ENCODE measurements at regions not wholly inside any gene's neighbourhood (a gene's known extent, or its start where the extent isn't known, plus 50 kb on each side); places are given as distances from the start of the nearest gene placed in this dataset.

- no peaks in the 10 kb centered on the region for H3K36me3 ChIP-seq (ENCODE audit: insufficient read depth, low read length)
- no peak overlapping the region for H3K27ac ChIP-seq (ENCODE audit: low read depth, low read length)
- H3K27me3 ChIP-seq (ENCODE audit: insufficient read depth, low read length) = no peaks in the 10 kb centered on the region
- H3K4me3 ChIP-seq (ENCODE audit: low read length) = no peak overlapping the region
- H3K9ac ChIP-seq (ENCODE audit: low read depth, low read length) = no peak overlapping the region
- WGBS = 57% methylated on average over 8 of the region's 9 CpGs
- H3K4me1 ChIP-seq (ENCODE audit: insufficient read depth, low read length) = peaks cover 4% of the 10 kb centered on the region; the same call in 1 of the 2 replicates
- no peaks in the 10 kb centered on the region for H3K9me3 ChIP-seq (ENCODE audit: insufficient read depth, low read depth, low read length)
Measured at GRCh38 chr20:40738976-40739375, 49.9 kb upstream of the MAFB start.

DNA sequence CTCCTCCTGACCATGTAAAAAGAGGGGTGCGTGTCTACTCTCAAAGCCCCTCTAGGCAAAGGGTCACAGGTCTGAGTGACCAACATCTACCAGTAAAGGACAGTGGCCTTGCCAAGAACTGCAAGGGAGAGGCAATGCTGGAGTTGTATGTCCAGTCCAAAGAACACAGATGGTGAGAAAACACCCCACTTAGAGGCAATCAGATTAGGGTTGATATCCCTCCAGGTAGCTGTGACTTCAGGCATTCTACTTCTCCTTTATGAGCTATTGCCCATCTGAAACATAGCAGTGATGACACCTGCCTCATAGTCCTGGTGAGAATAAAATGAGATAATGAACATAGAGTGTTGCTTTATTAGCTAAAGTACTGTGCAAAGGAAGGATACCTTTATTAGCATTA lies 50.8 kb upstream of the MAFB start:
- WGBS = 90% methylated on average over 1 of the region's 1 CpG
- no peak overlapping the region for H3K4me3 ChIP-seq (ENCODE audit: low read length)
- H3K27me3 ChIP-seq (ENCODE audit: insufficient read depth, low read length) = no peaks in the 10 kb centered on the region
- no peak overlapping the region for H3K9ac ChIP-seq (ENCODE audit: low read depth, low read length)
- no peak overlapping the region for H3K27ac ChIP-seq (ENCODE audit: low read depth, low read length)
- no peaks in the 10 kb centered on the region for H3K36me3 ChIP-seq (ENCODE audit: insufficient read depth, low read length)
- peaks cover 4% of the 10 kb centered on the region; the same call in 1 of the 2 replicates for H3K4me1 ChIP-seq (ENCODE audit: insufficient read depth, low read length)
- H3K9me3 ChIP-seq (ENCODE audit: insufficient read depth, low read depth, low read length) = no peaks in the 10 kb centered on the region

DNA sequence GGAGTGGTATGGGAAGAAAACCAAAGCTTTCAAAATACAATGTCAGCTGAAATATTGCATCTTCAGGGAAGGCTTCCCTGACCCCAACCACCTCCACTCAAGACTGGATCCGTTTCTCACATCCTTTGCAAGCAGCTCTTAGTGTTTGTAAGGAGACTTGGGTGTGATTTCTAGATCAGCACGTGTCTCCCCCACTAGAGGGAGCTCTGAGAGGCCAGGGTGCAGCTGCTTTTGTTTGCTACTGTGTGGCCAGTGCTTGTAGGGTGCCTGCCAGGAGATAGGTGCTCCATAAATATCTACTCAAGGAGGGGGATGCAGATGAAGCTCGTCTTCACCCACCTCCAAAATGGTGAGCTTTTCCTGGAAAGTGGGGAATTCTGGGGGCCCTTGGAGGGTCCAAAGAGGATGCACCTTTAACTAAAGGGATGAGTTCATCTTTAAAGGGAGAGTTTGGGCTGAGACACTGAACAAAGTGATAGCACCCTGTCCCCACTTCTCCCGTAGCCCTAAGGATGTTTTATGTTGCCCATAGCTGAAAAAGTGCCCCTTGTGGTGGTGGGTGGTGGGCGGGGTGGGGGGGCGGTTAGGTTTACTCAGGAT lies 52.6 kb upstream of the MAFB start:
- Histone ChIP-seq H3K4me3 (ENCODE audit: low read length) (no peak overlapping the region), H3K9ac (ENCODE audit: low read depth, low read length) (no peak overlapping the region), H3K36me3 (ENCODE audit: insufficient read depth, low read length) (no peaks in the 10 kb centered on the region), H3K4me1 (ENCODE audit: insufficient read depth, low read length) (peaks cover 4% of the 10 kb centered on the region; the same call in 1 of the 2 replicates), H3K27ac (ENCODE audit: low read depth, low read length) (no peak overlapping the region), H3K27me3 (ENCODE audit: insufficient read depth, low read length) (no peaks in the 10 kb centered on the region), H3K9me3 (ENCODE audit: insufficient read depth, low read depth, low read length) (no peaks in the 10 kb centered on the region)
- 72% methylated on average over 6 of the region's 6 CpGs for WGBS

DNA sequence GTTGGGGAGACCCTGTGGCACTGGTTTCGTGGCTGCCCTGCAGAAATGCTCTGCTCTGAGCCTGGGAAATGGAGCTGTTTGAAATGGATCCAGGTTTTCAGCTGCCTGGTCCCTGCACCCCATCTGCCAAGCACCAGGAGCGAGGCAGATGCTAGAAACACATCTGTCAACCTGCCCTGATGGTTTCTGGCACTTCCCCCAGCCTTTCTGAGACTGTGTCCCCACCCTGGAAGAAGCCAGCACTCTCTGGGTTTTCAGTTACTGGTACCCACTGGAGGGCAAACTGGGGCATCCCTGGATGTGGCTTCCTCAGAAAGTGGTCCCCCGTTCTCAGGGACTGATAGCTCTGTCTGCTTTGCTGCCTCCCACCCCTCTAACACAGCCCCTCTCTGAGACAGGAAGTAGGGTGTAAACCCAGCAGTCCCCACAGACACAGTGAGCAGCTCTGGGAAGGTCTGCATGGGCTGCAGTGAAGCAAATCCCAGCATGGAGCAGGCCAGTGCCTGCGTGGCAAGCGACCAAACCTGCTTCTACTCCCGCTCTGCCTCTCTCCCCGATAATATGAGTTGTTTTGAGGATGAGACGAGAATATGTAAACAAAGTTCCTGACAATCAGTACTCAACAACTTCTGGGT lies 54.2 kb upstream of the MAFB start:
- WGBS = 88% methylated on average over 7 of the region's 8 CpGs
- H3K9me3 ChIP-seq (ENCODE audit: insufficient read depth, low read depth, low read length) = no peaks in the 10 kb centered on the region
- H3K36me3 ChIP-seq (ENCODE audit: insufficient read depth, low read length) = no peaks in the 10 kb centered on the region
- H3K4me3 ChIP-seq (ENCODE audit: low read length) = no peak overlapping the region
- peaks cover 4% of the 10 kb centered on the region; the same call in 1 of the 2 replicates for H3K4me1 ChIP-seq (ENCODE audit: insufficient read depth, low read length)
- H3K27me3 ChIP-seq (ENCODE audit: insufficient read depth, low read length) = no peaks in the 10 kb centered on the region
- H3K27ac ChIP-seq (ENCODE audit: low read depth, low read length) = no peak overlapping the region
- no peak overlapping the region for H3K9ac ChIP-seq (ENCODE audit: low read depth, low read length)

DNA sequence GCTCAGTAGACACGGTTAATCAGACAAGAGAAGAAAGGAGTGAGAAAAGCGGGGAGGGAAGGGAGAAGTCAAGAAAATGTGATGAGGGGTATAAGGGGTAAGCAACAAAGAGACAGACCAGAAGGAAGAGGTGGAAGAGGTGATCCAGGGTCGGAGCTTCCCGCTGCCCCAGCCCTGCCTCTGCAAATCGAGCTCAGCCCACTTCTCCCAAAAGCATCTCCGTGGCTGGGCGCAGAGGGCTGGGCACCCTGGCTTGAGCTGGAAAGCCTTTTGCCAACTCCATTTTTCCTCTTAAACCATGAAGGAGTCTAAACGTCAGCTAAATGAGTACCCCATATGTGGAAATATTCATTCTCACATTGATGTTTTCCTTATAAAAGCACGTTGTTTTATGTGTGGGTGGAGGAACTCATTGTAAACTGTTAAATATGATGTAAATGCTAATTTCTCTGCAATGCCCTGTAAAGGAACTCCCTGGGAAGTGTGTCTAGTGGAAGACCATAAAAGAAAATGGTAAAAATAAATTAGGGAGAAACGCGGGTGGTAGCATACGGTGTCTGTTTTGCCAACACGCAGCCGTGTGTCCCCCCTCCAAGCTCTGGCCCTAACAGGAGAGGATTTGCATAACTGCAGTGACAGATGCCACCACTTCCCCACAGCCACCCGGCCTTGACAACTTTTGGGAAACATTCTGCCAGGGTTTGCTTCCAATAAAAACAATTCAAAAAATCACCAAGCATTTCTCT lies 55.2 kb upstream of the MAFB start:
- Histone ChIP-seq H3K4me1 (ENCODE audit: insufficient read depth, low read length) (no peaks in the 10 kb centered on the region), H3K9me3 (ENCODE audit: insufficient read depth, low read depth, low read length) (no peaks in the 10 kb centered on the region), H3K4me3 (ENCODE audit: low read length) (no peak overlapping the region), H3K27me3 (ENCODE audit: insufficient read depth, low read length) (no peaks in the 10 kb centered on the region), H3K9ac (ENCODE audit: low read depth, low read length) (no peak overlapping the region), H3K27ac (ENCODE audit: low read depth, low read length) (no peak overlapping the region), H3K36me3 (ENCODE audit: insufficient read depth, low read length) (no peaks in the 10 kb centered on the region)
- 84% methylated on average over 15 of the region's 15 CpGs for WGBS

- no peak overlapping the region for H3K4me3 ChIP-seq (ENCODE audit: low read length)
- H3K9ac ChIP-seq (ENCODE audit: low read depth, low read length) = no peak overlapping the region
- H3K27ac ChIP-seq (ENCODE audit: low read depth, low read length) = no peak overlapping the region
- no peaks in the 10 kb centered on the region for H3K9me3 ChIP-seq (ENCODE audit: insufficient read depth, low read depth, low read length)
- no peaks in the 10 kb centered on the region for H3K27me3 ChIP-seq (ENCODE audit: insufficient read depth, low read length)
- no peaks in the 10 kb centered on the region for H3K4me1 ChIP-seq (ENCODE audit: insufficient read depth, low read length)
- no peaks in the 10 kb centered on the region for H3K36me3 ChIP-seq (ENCODE audit: insufficient read depth, low read length)
- WGBS = 94% methylated on average over 3 of the region's 3 CpGs
Measured at GRCh38 chr20:40744818-40745175, 55.8 kb upstream of the MAFB start.

- Histone ChIP-seq H3K36me3 (ENCODE audit: insufficient read depth, low read length) (no peaks in the 10 kb centered on the region), H3K4me1 (ENCODE audit: insufficient read depth, low read length) (no peaks in the 10 kb centered on the region), H3K27me3 (ENCODE audit: insufficient read depth, low read length) (no peaks in the 10 kb centered on the region), H3K27ac (ENCODE audit: low read depth, low read length) (no peak overlapping the region), H3K4me3 (ENCODE audit: low read length) (no peak overlapping the region), H3K9ac (ENCODE audit: low read depth, low read length) (no peak overlapping the region), H3K9me3 (ENCODE audit: insufficient read depth, low read depth, low read length) (no peaks in the 10 kb centered on the region)
- 74% methylated on average over 5 of the region's 5 CpGs for WGBS
Measured at GRCh38 chr20:40746251-40746650, 57.2 kb upstream of the MAFB start.

- H3K27me3 ChIP-seq (ENCODE audit: insufficient read depth, low read length) = no peaks in the 10 kb centered on the region
- no peaks in the 10 kb centered on the region for H3K4me1 ChIP-seq (ENCODE audit: insufficient read depth, low read length)
- H3K27ac ChIP-seq (ENCODE audit: low read depth, low read length) = no peak overlapping the region
- H3K9ac ChIP-seq (ENCODE audit: low read depth, low read length) = no peak overlapping the region
- no peaks in the 10 kb centered on the region for H3K9me3 ChIP-seq (ENCODE audit: insufficient read depth, low read depth, low read length)
- H3K4me3 ChIP-seq (ENCODE audit: low read length) = no peak overlapping the region
- 92% methylated on average over 3 of the region's 3 CpGs for WGBS
- H3K36me3 ChIP-seq (ENCODE audit: insufficient read depth, low read length) = no peaks in the 10 kb centered on the region
Measured at GRCh38 chr20:40748182-40748581, 59.1 kb upstream of the MAFB start.

DNA sequence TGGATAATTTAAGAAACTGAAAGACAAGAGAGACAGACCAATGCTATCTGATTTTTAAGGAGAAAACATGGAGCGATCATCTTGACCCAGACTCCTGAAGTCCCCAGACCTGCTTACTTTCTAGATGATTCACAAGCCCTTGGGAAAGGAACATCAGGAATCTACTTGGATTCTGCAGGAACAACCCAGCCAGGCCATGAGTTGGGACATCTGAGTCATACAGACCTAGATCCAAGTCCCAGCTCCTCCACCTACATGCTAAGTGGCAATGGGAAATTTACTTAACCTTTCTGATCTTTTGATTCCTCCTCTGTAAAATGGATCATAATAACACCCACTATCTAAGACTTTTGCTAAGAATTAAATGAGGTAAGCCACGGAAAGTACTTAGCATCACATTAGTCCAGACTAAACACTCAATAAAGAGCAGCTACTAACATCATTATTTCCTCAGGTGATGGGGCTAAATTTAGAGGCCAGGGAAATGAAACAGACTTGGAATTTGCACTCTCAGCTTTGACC lies 61.0 kb upstream of the MAFB start:
- Histone ChIP-seq H3K9ac (ENCODE audit: low read depth, low read length) (no peak overlapping the region), H3K27ac (ENCODE audit: low read depth, low read length) (no peak overlapping the region), H3K4me1 (ENCODE audit: insufficient read depth, low read length) (no peaks in the 10 kb centered on the region), H3K9me3 (ENCODE audit: insufficient read depth, low read depth, low read length) (no peaks in the 10 kb centered on the region), H3K36me3 (ENCODE audit: insufficient read depth, low read length) (no peaks in the 10 kb centered on the region), H3K27me3 (ENCODE audit: insufficient read depth, low read length) (no peaks in the 10 kb centered on the region), H3K4me3 (ENCODE audit: low read length) (no peak overlapping the region)
- WGBS = 84% methylated on average over 2 of the region's 2 CpGs

DNA sequence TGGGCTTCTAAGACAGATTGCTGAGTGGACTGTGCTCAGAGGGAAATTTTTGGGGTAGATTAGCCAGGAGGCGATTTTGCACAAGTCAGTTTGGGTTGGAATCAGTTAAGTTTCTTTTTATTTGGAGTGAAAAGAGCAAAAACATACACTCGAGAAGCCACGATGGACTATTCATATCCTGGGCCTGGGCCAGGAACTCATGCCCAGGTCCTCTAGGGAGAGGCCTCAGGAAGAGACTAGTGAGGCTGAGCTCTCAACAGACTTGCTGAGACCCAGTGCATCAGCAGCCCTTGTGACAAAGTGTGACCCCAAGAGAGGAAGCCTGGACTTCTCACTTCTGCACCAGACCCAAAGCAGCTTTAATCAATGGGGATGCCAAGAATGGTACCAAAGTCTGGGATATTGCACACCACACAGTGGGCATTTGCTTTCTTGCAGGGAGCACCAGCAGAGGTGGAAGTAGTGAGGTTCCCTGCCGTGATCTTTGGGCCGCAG lies 61.6 kb upstream of the MAFB start:
- no peak overlapping the region for H3K4me3 ChIP-seq (ENCODE audit: low read length)
- H3K9me3 ChIP-seq (ENCODE audit: insufficient read depth, low read depth, low read length) = no peaks in the 10 kb centered on the region
- 89% methylated on average over 5 of the region's 5 CpGs for WGBS
- no peaks in the 10 kb centered on the region for H3K27me3 ChIP-seq (ENCODE audit: insufficient read depth, low read length)
- no peaks in the 10 kb centered on the region for H3K4me1 ChIP-seq (ENCODE audit: insufficient read depth, low read length)
- H3K27ac ChIP-seq (ENCODE audit: low read depth, low read length) = no peak overlapping the region
- H3K9ac ChIP-seq (ENCODE audit: low read depth, low read length) = no peak overlapping the region
- H3K36me3 ChIP-seq (ENCODE audit: insufficient read depth, low read length) = no peaks in the 10 kb centered on the region

DNA sequence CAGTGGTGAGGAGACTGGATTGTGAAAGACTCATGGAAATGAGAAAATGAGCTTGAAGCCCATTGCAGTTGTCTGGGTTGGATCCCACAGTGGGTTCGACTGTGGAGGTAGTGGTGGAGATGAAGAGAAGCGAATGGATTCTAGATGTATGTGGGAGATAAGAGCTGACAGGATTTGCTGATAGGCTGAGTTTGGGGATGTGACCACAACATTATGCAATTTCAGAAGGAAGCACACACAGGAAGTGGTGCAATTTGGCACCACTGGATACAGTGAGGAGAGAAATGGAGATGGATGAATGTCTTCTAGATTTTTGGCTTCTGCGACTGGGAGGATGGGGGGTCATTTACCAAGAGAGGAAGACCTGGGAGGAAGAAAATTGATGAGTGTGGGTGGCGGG lies 64.4 kb upstream of the MAFB start:
- Histone ChIP-seq H3K9me3 (ENCODE audit: insufficient read depth, low read depth, low read length) (no peaks in the 10 kb centered on the region), H3K4me3 (ENCODE audit: low read length) (no peak overlapping the region), H3K9ac (ENCODE audit: low read depth, low read length) (no peak overlapping the region), H3K4me1 (ENCODE audit: insufficient read depth, low read length) (peaks cover 2% of the 10 kb centered on the region; the same call in 1 of the 2 replicates), H3K27ac (ENCODE audit: low read depth, low read length) (no peak overlapping the region), H3K36me3 (ENCODE audit: insufficient read depth, low read length) (no peaks in the 10 kb centered on the region), H3K27me3 (ENCODE audit: insufficient read depth, low read length) (no peaks in the 10 kb centered on the region)
- 92% methylated on average over 4 of the region's 4 CpGs for WGBS
